HG03097 (cell line): ENCODE measurements at regions not wholly inside any gene's neighbourhood (a gene's known extent, or its start where the extent isn't known, plus 50 kb on each side); places are given as distances from the start of the nearest gene placed in this dataset.

Source experiments
- ATAC-seq: cut with Tn5 transposase; IDR thresholded peaks from one replicate; pipeline ENCODE4 v1.9.1; 2021; ENCODE audit not compliant: unreplicated experiment, low FRiP score

GRCh38 chr13:29959603-29960002 lies 109.2 kb upstream of the UBL3 start:
- ATAC-seq, result no peak

DNA sequence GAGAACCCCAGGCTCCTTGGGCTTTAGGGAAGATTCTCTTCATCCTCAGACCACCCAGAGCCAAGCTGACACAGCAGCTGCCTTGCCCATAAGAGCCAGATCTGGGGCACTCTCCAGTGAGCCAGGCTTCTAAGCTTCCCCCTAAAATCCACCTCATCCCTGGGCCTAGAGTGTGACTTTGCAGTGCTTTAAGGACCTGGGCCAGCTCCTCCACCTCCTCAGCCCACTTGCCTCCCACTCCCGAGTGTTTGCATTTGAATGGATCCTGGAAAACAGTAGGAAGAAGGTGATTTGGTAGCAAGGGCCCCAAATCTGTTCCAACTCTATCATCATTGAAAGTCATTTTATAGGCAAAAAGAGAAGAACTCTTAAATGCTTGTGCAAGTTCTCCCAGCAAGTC lies 108.7 kb upstream of the UBL3 start:
- ATAC-seq, result no peak

DNA sequence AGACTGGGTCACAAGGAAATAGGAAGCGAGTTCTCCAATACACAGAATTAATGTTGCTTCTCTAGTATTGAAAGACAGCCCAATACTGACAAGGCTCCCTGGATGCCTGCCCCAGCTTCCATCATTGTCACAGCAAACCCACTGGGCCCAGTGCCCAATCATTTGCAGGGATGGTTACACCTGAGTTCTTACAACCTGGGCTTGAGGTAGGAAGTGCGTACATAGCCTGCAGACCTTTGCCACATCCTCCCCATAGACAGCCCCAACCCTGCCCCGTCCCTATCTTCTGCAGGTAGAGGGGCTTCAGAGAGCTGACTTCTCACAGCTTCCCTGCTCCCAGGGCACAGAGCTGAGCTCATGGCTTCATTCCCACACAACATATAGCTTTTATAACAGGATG lies 108.1 kb upstream of the UBL3 start:
- ATAC-seq, result no peak

- ATAC-seq, result no peak
Observed at GRCh38 chr13:29957320-29957719, 106.9 kb upstream of the UBL3 start.

DNA sequence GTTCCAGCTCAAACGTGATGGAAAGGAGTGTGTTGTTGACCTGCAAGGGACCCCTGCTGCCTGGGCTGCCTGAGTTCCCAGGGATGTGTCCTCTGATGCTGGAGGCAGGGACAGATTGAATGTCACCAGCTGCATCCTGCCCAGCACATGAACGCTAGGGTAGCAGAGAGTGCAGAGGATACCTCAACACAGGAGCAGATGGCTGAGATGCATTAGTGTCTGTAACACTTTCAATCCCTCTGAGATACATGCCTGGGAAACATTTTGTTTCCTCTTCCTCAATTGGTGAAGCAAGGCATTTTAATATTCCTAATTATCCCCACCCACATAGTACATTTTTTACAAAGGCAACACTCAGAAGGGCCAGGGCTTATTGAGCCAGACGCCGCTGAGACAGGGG lies 106.4 kb upstream of the UBL3 start:
- no peak for ATAC-seq

DNA sequence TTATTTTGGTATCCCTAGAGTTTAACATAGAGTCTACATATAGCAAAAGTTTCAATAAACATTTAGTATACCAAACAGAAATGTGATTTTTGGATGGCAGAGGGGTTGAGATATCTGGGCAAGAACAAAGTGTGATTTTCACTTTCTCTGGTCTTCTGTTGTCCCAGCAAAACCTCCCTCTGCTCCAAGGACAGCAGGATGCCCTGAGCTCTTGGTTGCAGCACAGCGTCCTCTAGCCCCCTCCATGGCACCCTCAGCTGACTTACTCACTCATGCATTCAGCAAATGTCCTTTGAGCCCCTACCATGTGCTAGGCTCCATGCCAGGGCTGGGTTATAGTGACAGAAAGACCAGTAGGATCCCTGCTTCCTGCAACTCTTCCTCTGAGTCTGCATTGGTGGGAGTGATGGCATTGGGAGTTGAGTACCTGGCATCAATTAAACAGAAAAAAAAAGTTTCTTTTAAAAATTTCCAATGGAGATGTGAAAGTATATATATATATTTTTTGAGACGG lies 104.8 kb upstream of the UBL3 start:
- ATAC-seq, result no peak

GRCh38 chr13:29954082-29955028 lies 103.9 kb upstream of the UBL3 start:
- no peak for ATAC-seq

DNA sequence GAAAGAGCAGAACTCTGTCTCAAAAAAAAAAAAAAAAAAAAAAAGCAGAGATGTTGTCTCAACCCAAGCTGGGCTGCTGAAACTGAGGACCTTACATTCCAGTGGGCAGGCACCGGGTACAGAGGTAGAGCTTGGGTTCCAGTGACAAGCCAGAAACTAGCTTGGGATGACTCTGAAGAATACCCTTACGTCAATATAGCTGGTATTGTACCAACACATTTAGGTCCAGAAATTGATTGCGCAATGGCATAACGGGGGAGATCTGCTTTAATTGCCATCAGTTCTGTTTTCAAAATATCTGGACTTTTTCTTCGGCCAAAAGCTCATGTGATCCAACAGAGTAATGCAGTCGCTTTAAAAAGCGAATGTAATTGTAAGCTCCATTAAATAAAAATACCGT lies 103.1 kb upstream of the UBL3 start:
- no peak for ATAC-seq

DNA sequence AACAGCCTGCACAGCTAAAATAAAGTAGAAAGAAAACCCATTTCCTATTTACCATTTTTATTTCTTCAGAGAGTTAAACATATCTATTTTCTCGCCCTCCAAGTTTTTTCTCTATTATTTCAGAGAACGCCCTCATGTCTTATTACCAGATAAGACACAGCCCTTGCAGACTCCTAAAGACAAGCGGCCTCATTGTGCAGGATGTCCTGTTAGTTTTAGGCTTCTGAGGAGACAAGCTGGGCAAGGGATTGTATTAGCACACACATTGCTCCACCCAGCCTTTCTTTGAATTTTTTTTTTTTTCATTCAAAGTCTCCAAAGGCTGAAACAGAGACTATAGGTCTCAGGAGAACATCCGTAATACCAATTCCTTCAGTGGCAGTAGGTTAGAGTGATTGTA lies 101.8 kb upstream of the UBL3 start:
- no peak for ATAC-seq

GRCh38 chr13:29948791-29949190 lies 98.4 kb upstream of the UBL3 start:
- ATAC-seq, result no peak

DNA sequence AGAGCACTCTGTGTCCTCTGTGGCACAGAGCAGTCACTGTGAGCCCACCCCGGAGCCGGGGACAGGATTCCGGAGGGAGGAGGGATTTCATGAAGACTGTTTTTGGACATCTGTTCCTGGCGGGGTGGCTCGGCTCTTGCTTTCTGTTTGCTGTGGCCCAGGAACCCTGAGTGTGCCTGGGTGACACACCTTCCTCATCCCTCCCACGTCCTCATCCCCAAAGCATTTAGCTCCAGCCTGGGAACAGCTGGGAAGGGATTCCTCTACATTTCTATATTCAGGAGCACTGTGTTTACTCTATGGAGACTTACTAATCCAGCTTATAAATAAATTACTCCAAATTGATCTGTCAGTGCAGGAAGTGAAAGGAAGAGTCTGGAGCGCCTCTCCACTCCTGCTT lies 97.8 kb upstream of the UBL3 start:
- ATAC-seq, result no peak

- no peak for ATAC-seq
Observed at GRCh38 chr13:29947839-29948238, 97.4 kb upstream of the UBL3 start.

DNA sequence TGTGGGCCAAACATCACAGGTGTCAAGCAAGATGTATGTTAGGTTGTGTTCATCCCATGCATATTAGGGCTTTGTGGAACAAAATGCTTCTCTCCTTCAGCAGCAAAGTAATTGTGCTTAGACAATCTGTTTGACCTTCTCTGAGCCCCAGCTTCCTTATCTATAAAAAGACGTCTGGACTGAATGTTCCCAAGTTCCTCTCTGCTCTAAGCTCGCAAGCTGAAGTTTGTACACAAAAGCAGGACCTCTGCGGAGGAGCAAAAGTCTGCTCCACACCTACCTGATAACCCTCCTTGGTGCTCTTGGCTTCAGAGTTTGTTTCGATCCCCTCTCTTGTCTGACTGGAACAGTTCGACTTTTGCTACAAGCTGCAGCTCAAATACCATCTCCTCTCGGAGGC lies 95.7 kb upstream of the UBL3 start:
- no peak for ATAC-seq

DNA sequence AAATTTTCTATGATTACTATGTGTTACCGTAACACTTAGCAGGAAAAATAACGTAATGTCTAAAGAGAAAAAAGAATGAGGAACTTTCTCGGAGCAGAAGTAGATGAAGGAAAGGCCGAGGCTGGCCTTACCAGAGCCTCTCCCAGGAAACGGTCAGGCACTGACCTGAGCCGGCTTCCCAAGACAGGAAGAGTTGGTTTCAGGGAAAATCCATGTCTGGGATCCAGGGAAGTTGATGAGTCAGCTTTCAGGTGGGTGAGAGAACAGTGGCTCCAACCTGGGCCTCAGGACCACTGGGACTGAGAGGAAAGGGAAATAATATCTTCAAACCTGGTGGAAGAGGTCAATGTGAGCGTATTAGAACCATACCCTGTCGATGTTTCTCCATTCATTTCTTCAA lies 93.3 kb upstream of the UBL3 start:
- no peak for ATAC-seq

GRCh38 chr13:29943273-29943672 lies 92.9 kb upstream of the UBL3 start:
- no peak for ATAC-seq

DNA sequence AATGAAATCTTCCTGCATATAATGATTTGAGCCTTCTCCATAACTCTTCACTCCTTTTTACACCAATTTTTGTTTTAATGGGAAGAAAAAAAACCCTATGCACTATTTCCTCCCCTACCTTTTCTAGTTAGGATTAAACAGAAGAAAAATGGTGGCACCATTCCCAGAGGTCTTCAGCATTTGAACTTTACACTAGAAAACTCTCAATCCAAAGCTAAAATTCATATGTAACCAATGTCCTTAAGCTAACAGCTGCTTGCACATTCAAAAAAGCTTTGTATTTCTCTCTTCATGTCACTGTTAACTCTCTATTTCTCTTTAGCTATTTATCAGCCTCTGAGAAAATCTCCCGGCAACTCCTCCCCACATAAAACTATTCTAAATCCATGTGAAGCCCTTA lies 90.3 kb upstream of the UBL3 start:
- no peak for ATAC-seq

GRCh38 chr13:29939158-29939557 lies 88.7 kb upstream of the UBL3 start:
- ATAC-seq, result no peak

DNA sequence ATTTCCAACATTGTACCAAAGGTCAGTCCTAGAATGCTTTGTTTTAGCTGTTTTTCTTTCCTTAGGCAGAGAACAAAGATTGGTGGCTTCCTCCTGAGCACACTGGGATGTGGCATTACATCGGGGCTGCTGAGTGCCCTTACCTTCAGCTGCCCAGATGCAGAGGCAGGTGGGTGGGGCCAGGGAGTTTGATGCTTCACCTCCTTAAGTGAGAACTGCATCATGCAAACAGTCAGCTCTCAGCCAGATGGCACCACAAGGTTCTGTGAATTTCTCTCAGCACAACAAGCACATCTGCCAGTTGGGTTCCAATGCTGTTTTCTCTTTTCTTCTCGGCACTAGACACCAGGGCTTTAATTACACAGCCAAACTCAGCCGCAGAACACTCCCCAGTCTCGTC lies 87.4 kb upstream of the UBL3 start:
- ATAC-seq, result no peak

- ATAC-seq, result no peak
Observed at GRCh38 chr13:29937379-29937778, 87.0 kb upstream of the UBL3 start.

GRCh38 chr13:29936956-29937355 lies 86.5 kb upstream of the UBL3 start:
- no peak for ATAC-seq

- no peak for ATAC-seq
Observed at GRCh38 chr13:29936051-29936813, 85.8 kb upstream of the UBL3 start.
